Left lung (tissue), 4 donors: ENCODE measurements at regions not wholly inside any gene's neighbourhood (a gene's known extent, or its start where the extent isn't known, plus 50 kb on each side); places are given as distances from the start of the nearest gene placed in this dataset.
"Not testable (repeated sequence)": the region's sequence is repeated elsewhere in the genome, so short reads cannot be mapped to it uniquely, and the experiment has no call there.

ENCODE experiments used
- ATAC-seq: fragments of 200-7000 bp; cut with Tn5 transposase; one replicate; pipeline ENCODE4 v1.9.1; 2020; ENCODE audit warnings: moderate library complexity
- DNase-seq, 4 donors: peaks; one replicate each; pipeline ENCODE4 v3.0.0-alpha.2; 2013 to 2020
- H3K27ac ChIP-seq, 2 donors: fragments of 200-600 bp; sonication (generic) in 1 of 2; one replicate each; pipeline versions ENCODE4 v1.5.0 to v1.8.0; 2020 to 2021
- H3K27me3 ChIP-seq, 2 donors: fragments of 200-600 bp; sonication (generic) in 1 of 2; one replicate each; pipeline versions ENCODE4 v1.5.0 to v1.8.0; 2020 to 2021
- H3K36me3 ChIP-seq, 2 donors: fragments of 200-600 bp; sonication (generic) in 1 of 2; one replicate each; pipeline versions ENCODE4 v1.5.0 to v1.8.0; 2020 to 2021
- H3K4me1 ChIP-seq, 2 donors: fragments of 200-600 bp; one replicate each; pipeline ENCODE4 v1.8.0; 2021
- H3K4me3 ChIP-seq, 2 donors: fragments of 200-600 bp; sonication (generic) in 1 of 2; one replicate each; pipeline versions ENCODE4 v1.5.0 to v1.8.0; 2020 to 2021; ENCODE audit warnings: mild to moderate bottlenecking in 1 of 2
- H3K9me3 ChIP-seq, 2 donors: fragments of 200-600 bp; sonication (generic) in 1 of 2; one replicate each; pipeline versions ENCODE4 v1.5.0 to v1.8.0; 2020 to 2021
- CTCF ChIP-seq, 2 donors: fragments of 200-600 bp; sonication (generic) in 1 of 2; IDR thresholded peaks; one replicate each; pipeline versions ENCODE4 v1.5.0 to v1.8.0; 2021; ENCODE audit warnings: antibody characterized with exemption in 2 of 2
- intact Hi-C, 2 donors: fragments of 100-400 bp; cut with DNase I; formaldehyde crosslinking; loops; one replicate each; pipeline versions ENCODE4 v1.11.2 to v1.14.2; 2022
- donor health status: DM: no; HTN: yes; CAD: no.
- donor health status: DM: no; HTN: no; CAD: no.

DNA sequence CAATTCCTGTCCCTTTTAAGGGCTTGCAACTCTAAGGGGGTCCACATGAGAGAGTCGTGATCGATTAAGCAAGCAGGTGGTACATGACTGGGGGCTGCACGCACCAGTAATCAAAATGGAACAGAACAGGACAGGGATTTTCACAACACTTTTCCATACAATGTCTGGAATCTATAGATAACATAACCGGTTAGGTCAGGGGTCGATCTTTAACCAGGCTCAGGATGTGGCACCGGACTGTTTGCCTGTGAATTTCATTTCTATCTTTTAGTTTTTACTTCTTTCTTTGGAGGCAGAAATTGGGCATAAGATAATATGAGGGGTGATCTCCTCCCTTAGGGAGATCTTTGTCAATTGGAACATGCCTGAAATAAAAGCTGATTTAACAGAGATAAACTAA is 370.1 kb downstream of the IPMK start:
- H3K27ac ChIP-seq: no peak overlapping the region
- intact Hi-C loops: no loop called here
- H3K4me3 ChIP-seq: no peak overlapping the region
- peaks cover 0 to 9% of the 10 kb centered on the region in 2 donors for H3K9me3 ChIP-seq
- no peaks in the 10 kb centered on the region for H3K27me3 ChIP-seq
- TF ChIP-seq CTCF (IDR thresholded peaks at IDR 0.05): no peak
- H3K36me3 ChIP-seq: no peaks in the 10 kb centered on the region
- DNase-seq (no peak), ATAC-seq (no peak)
- no peaks in the 10 kb centered on the region for H3K4me1 ChIP-seq

DNA sequence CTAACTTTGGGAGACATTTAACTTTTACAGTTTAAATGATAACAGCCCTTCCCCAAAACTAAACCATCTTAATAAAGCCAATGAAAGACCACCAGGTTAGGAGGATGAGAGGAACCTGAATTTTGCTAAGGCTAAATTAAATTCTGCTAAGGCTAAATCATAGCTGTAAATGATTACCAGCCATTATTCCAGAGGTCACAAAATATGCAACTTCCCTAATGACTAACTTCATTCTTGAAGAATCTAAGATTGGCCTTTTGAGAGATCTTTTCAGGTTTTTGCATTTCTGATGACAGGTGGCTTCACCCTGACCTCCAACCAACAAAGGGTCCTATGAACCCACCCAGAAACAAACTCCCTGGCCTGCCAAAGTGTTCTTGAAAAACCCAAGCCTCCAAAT is 373.3 kb downstream of the IPMK start:
- Histone ChIP-seq H3K27me3 (no peaks in the 10 kb centered on the region), H3K27ac (no peak overlapping the region), H3K4me1 (no peaks in the 10 kb centered on the region), H3K36me3 (no peaks in the 10 kb centered on the region), H3K4me3 (no peak overlapping the region), H3K9me3 (peaks cover 0 to 6% of the 10 kb centered on the region in 2 donors)
- no peak for ATAC-seq
- DNase-seq: no peak
- no peak for TF ChIP-seq CTCF (IDR thresholded peaks at IDR 0.05)
- intact Hi-C loops: no loop called here

DNA sequence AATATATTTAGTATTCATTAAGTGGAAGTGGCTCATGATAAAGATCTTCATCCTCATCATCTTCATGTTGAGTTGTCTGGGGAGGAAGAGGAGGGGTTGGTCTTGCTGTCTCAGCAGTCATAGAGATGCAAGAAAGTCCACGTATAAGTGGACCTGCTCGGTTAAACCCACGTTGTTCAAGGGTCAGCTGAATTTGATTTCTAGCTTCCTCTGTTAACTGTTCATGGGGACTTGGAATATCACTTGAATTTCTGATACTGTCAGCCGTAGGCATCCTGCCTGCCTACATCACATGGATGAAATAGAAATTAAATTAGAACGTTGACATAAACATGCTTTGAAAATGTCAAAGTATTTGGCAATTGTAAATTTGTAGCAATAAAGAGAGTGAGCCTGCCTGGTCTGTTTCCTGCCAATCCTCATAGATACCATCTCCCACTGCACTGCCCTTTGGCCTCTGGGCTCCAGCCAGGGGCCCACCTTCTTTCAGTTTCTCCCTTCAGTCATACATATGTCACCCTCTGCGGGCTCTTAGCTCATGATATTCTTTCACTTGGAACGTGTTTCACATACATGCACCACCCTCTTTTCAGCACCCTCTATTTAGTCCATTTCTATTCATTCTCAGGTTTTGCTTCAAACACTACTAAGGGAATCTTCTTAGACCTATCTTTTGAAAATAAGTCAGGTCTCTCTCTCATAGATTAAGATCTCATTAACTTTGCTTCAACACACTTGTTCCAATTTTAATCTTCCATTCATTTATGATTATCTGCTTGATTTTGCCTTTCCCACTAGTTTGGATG is 376.3 kb downstream of the IPMK start:
- Histone ChIP-seq H3K27ac (no peak overlapping the region), H3K27me3 (no peaks in the 10 kb centered on the region), H3K4me3 (no peak overlapping the region), H3K36me3 (no peaks in the 10 kb centered on the region), H3K4me1 (no peaks in the 10 kb centered on the region), H3K9me3 (peaks cover 0 to 14% of the 10 kb centered on the region in 2 donors)
- DNase-seq: no peak
- TF ChIP-seq CTCF (IDR thresholded peaks at IDR 0.05): no peak
- intact Hi-C loops: no loop called here
- ATAC-seq: no peak

DNA sequence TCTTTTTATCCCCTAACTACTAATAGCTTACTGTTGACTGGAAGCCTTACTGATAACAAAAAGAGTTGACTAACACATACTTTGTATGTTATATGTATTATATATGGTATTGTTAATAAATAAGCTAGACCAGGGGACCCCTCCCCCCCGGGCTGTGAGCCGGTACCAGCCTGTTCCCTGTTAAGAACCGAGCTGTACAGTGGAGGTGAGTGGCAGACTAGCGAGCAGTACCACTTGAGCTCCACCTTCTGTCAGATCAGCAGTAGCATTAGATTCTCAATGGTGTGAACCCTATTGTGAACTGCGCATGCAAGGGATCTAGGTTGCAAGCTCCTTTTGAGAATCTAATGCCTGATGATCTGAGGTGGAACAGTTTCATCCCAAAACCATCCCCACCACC is 377.0 kb downstream of the IPMK start:
- no peak for TF ChIP-seq CTCF (IDR thresholded peaks at IDR 0.05)
- H3K27ac ChIP-seq: no peak overlapping the region

DNA sequence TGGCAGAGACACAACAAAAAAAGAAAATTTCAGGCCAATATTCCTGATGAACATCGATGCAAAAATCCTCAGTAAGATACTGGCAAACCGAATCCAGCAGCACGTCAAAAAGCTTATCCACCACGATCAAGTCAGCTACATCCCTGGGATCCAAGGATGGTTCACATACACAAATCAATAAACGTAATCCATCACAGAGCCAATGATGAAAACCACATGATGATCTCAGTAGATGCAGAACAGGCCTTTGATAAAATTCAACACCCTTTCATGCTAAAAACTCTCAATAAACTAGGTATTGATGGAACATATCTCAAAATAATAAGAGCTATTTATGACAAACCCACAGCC is 382.1 kb downstream of the IPMK start:
- DNase-seq, ATAC-seq, H3K36me3 ChIP-seq, intact Hi-C loops, H3K27me3 ChIP-seq, H3K4me1 ChIP-seq, H3K4me3 ChIP-seq, H3K27ac ChIP-seq: not testable (repeated sequence)
- H3K9me3 ChIP-seq: peaks cover 0 to 10% of the 10 kb centered on the region in 2 donors

More for the DNA sequence above, 377.0 kb downstream of the IPMK start:
- ATAC-seq (no peak), DNase-seq (no peak)
- no peaks in the 10 kb centered on the region for H3K4me1 ChIP-seq
- no peaks in the 10 kb centered on the region for H3K36me3 ChIP-seq
- H3K27me3 ChIP-seq: no peaks in the 10 kb centered on the region
- intact Hi-C loops: no loop called here
- peaks cover 0 to 14% of the 10 kb centered on the region in 2 donors for H3K9me3 ChIP-seq
- no peak overlapping the region for H3K4me3 ChIP-seq
